ENCODE measurements at regions not wholly inside any gene's neighbourhood (a gene's known extent, or its start where the extent isn't known, plus 50 kb on each side); places are given as distances from the start of the nearest gene placed in this dataset.
"Not testable (repeated sequence)": the region's sequence is repeated elsewhere in the genome, so short reads cannot be mapped to it uniquely, and the experiment has no call there.

GRCh38 chr4:129254126-129254525, 158.2 kb downstream of the C4orf33 start:
- H3K4me1 ChIP-seq (ENCODE audit: control insufficient read depth, insufficient read depth, low read length): 0 out of 2 replicates have a peak, but pooled peaks cover 3% of the 10 kb centered on the region
- no peaks in the 10 kb centered on the region for H3K36me3 ChIP-seq (ENCODE audit: control insufficient read depth, insufficient read depth, low read length)

GRCh38 chr4:129254526-129254925, 158.6 kb downstream of the C4orf33 start:
- no peaks in the 10 kb centered on the region for H3K36me3 ChIP-seq (ENCODE audit: control insufficient read depth, insufficient read depth, low read length)
- H3K9ac ChIP-seq (ENCODE audit: low read depth, low read length): no peak overlapping the region
- 0 out of 2 replicates have a peak, but pooled peaks cover 3% of the 10 kb centered on the region for H3K4me1 ChIP-seq (ENCODE audit: control insufficient read depth, insufficient read depth, low read length)
- no peaks in the 10 kb centered on the region for H3K27me3 ChIP-seq (ENCODE audit: control insufficient read depth, insufficient read depth, low read length)
- no peak overlapping the region for H3K4me3 ChIP-seq (ENCODE audit: low read depth, low read length)
- no peaks in the 10 kb centered on the region for H3K9me3 ChIP-seq (ENCODE audit: control insufficient read depth, insufficient read depth, low read length)
- H3K27ac ChIP-seq (ENCODE audit: low read depth, low read length): no peak overlapping the region

More at GRCh38 chr4:129254126-129254525, 158.2 kb downstream of the C4orf33 start:
- H3K4me3 ChIP-seq (ENCODE audit: low read depth, low read length): no peak overlapping the region
- no peaks in the 10 kb centered on the region for H3K27me3 ChIP-seq (ENCODE audit: control insufficient read depth, insufficient read depth, low read length)
- H3K9me3 ChIP-seq (ENCODE audit: control insufficient read depth, insufficient read depth, low read length): no peaks in the 10 kb centered on the region
- no peak overlapping the region for H3K27ac ChIP-seq (ENCODE audit: low read depth, low read length)
- H3K9ac ChIP-seq (ENCODE audit: low read depth, low read length): no peak overlapping the region

GRCh38 chr4:129261584-129261983, 165.6 kb downstream of the C4orf33 start:
- Histone ChIP-seq H3K9me3 (ENCODE audit: control insufficient read depth, insufficient read depth, low read length) (no peaks in the 10 kb centered on the region), H3K4me1 (ENCODE audit: control insufficient read depth, insufficient read depth, low read length) (no peaks in the 10 kb centered on the region), H3K27ac (ENCODE audit: low read depth, low read length) (no peak overlapping the region), H3K36me3 (ENCODE audit: control insufficient read depth, insufficient read depth, low read length) (no peaks in the 10 kb centered on the region), H3K4me3 (ENCODE audit: low read depth, low read length) (no peak overlapping the region), H3K9ac (ENCODE audit: low read depth, low read length) (no peak overlapping the region), H3K27me3 (ENCODE audit: control insufficient read depth, insufficient read depth, low read length) (no peaks in the 10 kb centered on the region)

GRCh38 chr4:129264008-129264657, 168.2 kb downstream of the C4orf33 start:
- Histone ChIP-seq H3K4me1 (ENCODE audit: control insufficient read depth, insufficient read depth, low read length) (no peaks in the 10 kb centered on the region), H3K9me3 (ENCODE audit: control insufficient read depth, insufficient read depth, low read length) (no peaks in the 10 kb centered on the region), H3K9ac (ENCODE audit: low read depth, low read length) (no peak overlapping the region), H3K27me3 (ENCODE audit: control insufficient read depth, insufficient read depth, low read length) (no peaks in the 10 kb centered on the region), H3K4me3 (ENCODE audit: low read depth, low read length) (no peak overlapping the region), H3K27ac (ENCODE audit: low read depth, low read length) (no peak overlapping the region), H3K36me3 (ENCODE audit: control insufficient read depth, insufficient read depth, low read length) (no peaks in the 10 kb centered on the region)

- Histone ChIP-seq H3K4me3 (ENCODE audit: low read depth, low read length) (no peak overlapping the region), H3K36me3 (ENCODE audit: control insufficient read depth, insufficient read depth, low read length) (no peaks in the 10 kb centered on the region), H3K9ac (ENCODE audit: low read depth, low read length) (no peak overlapping the region), H3K9me3 (ENCODE audit: control insufficient read depth, insufficient read depth, low read length) (no peaks in the 10 kb centered on the region), H3K27me3 (ENCODE audit: control insufficient read depth, insufficient read depth, low read length) (no peaks in the 10 kb centered on the region), H3K27ac (ENCODE audit: low read depth, low read length) (no peak overlapping the region), H3K4me1 (ENCODE audit: control insufficient read depth, insufficient read depth, low read length) (no peaks in the 10 kb centered on the region)
Observed at GRCh38 chr4:129278868-129279267, 182.9 kb downstream of the C4orf33 start.

- no peaks in the 10 kb centered on the region for H3K9me3 ChIP-seq (ENCODE audit: control insufficient read depth, insufficient read depth, low read length)
- no peaks in the 10 kb centered on the region for H3K4me1 ChIP-seq (ENCODE audit: control insufficient read depth, insufficient read depth, low read length)
- no peak overlapping the region for H3K4me3 ChIP-seq (ENCODE audit: low read depth, low read length)
- H3K27me3 ChIP-seq (ENCODE audit: control insufficient read depth, insufficient read depth, low read length): no peaks in the 10 kb centered on the region
- no peak overlapping the region for H3K27ac ChIP-seq (ENCODE audit: low read depth, low read length)
- H3K9ac ChIP-seq (ENCODE audit: low read depth, low read length): no peak overlapping the region
- no peaks in the 10 kb centered on the region for H3K36me3 ChIP-seq (ENCODE audit: control insufficient read depth, insufficient read depth, low read length)
Observed at GRCh38 chr4:129282293-129282692, 186.3 kb downstream of the C4orf33 start.

- H3K4me1 ChIP-seq (ENCODE audit: control insufficient read depth, insufficient read depth, low read length); H3K27ac ChIP-seq (ENCODE audit: low read depth, low read length); H3K9ac ChIP-seq (ENCODE audit: low read depth, low read length); H3K9me3 ChIP-seq (ENCODE audit: control insufficient read depth, insufficient read depth, low read length); H3K4me3 ChIP-seq (ENCODE audit: low read depth, low read length); H3K36me3 ChIP-seq (ENCODE audit: control insufficient read depth, insufficient read depth, low read length); H3K27me3 ChIP-seq (ENCODE audit: control insufficient read depth, insufficient read depth, low read length): not testable (repeated sequence)
Observed at GRCh38 chr4:129292194-129292593, 196.2 kb downstream of the C4orf33 start.

GRCh38 chr4:129314781-129315180, 218.8 kb downstream of the C4orf33 start:
- Histone ChIP-seq H3K4me3 (ENCODE audit: low read depth, low read length) (no peak overlapping the region), H3K27ac (ENCODE audit: low read depth, low read length) (no peak overlapping the region), H3K9me3 (ENCODE audit: control insufficient read depth, insufficient read depth, low read length) (no peaks in the 10 kb centered on the region), H3K36me3 (ENCODE audit: control insufficient read depth, insufficient read depth, low read length) (no peaks in the 10 kb centered on the region), H3K9ac (ENCODE audit: low read depth, low read length) (no peak overlapping the region), H3K27me3 (ENCODE audit: control insufficient read depth, insufficient read depth, low read length) (no peaks in the 10 kb centered on the region), H3K4me1 (ENCODE audit: control insufficient read depth, insufficient read depth, low read length) (peaks cover 11% of the 10 kb centered on the region)

- no peaks in the 10 kb centered on the region for H3K9me3 ChIP-seq (ENCODE audit: control insufficient read depth, insufficient read depth, low read length)
- H3K4me3 ChIP-seq (ENCODE audit: low read depth, low read length): no peak overlapping the region
- peaks cover 22% of the 10 kb centered on the region for H3K4me1 ChIP-seq (ENCODE audit: control insufficient read depth, insufficient read depth, low read length)
- no peak overlapping the region for H3K9ac ChIP-seq (ENCODE audit: low read depth, low read length)
- H3K36me3 ChIP-seq (ENCODE audit: control insufficient read depth, insufficient read depth, low read length): no peaks in the 10 kb centered on the region
- H3K27me3 ChIP-seq (ENCODE audit: control insufficient read depth, insufficient read depth, low read length): no peaks in the 10 kb centered on the region
- H3K27ac ChIP-seq (ENCODE audit: low read depth, low read length): no peak overlapping the region
Observed at GRCh38 chr4:129322920-129323319, 227.0 kb downstream of the C4orf33 start.

- Histone ChIP-seq H3K27ac (ENCODE audit: low read depth, low read length) (no peak overlapping the region), H3K27me3 (ENCODE audit: control insufficient read depth, insufficient read depth, low read length) (no peaks in the 10 kb centered on the region), H3K4me3 (ENCODE audit: low read depth, low read length) (no peak overlapping the region), H3K9me3 (ENCODE audit: control insufficient read depth, insufficient read depth, low read length) (no peaks in the 10 kb centered on the region), H3K36me3 (ENCODE audit: control insufficient read depth, insufficient read depth, low read length) (no peaks in the 10 kb centered on the region), H3K9ac (ENCODE audit: low read depth, low read length) (no peak overlapping the region), H3K4me1 (ENCODE audit: control insufficient read depth, insufficient read depth, low read length) (peaks cover 22% of the 10 kb centered on the region)
Observed at GRCh38 chr4:129323658-129324057, 227.7 kb downstream of the C4orf33 start.

GRCh38 chr4:129326571-129327460, 230.9 kb downstream of the C4orf33 start:
- no peaks in the 10 kb centered on the region for H3K9me3 ChIP-seq (ENCODE audit: control insufficient read depth, insufficient read depth, low read length)
- no peak overlapping the region for H3K4me3 ChIP-seq (ENCODE audit: low read depth, low read length)
- H3K27ac ChIP-seq (ENCODE audit: low read depth, low read length): no peak overlapping the region
- H3K4me1 ChIP-seq (ENCODE audit: control insufficient read depth, insufficient read depth, low read length): peaks cover 8% of the 10 kb centered on the region
- H3K36me3 ChIP-seq (ENCODE audit: control insufficient read depth, insufficient read depth, low read length): no peaks in the 10 kb centered on the region
- no peak overlapping the region for H3K9ac ChIP-seq (ENCODE audit: low read depth, low read length)
- no peaks in the 10 kb centered on the region for H3K27me3 ChIP-seq (ENCODE audit: control insufficient read depth, insufficient read depth, low read length)

Measured in HUES48 (cell line).